ENCODE measurements at regions not wholly inside any gene's neighbourhood (a gene's known extent, or its start where the extent isn't known, plus 50 kb on each side); places are given as distances from the start of the nearest gene placed in this dataset.

- Histone ChIP-seq H3K9me3 (ENCODE audit: control insufficient read depth in 1 of 2, insufficient read depth in 1 of 2, low read depth in 1 of 2, low read length in 2 of 2) (no peaks in the 10 kb centered on the region), H3K4me3 (replicated peaks in 1 of 2; ENCODE audit: low read depth in 1 of 2, low read length in 2 of 2) (no peak overlapping the region), H3K27me3 (ENCODE audit: insufficient read depth, low read length) (0 out of 2 replicates have a peak, but pooled peaks cover 13% of the 10 kb centered on the region), H3K4me1 (ENCODE audit: control insufficient read depth in 1 of 2, insufficient read depth in 2 of 2, low read length in 2 of 2) (no peaks in the 10 kb centered on the region), H3K9ac (ENCODE audit: low read length) (no peak overlapping the region), H3K27ac (ENCODE audit: low read depth, low read length) (no peak overlapping the region), H3K4me2 (ENCODE audit: low read length) (no peak overlapping the region), H2AFZ (ENCODE audit: low read depth, low read length, poor library complexity, severe bottlenecking) (no peak overlapping the region), H3K79me2 (ENCODE audit: insufficient read depth, low read length) (no peaks in the 10 kb centered on the region), H4K20me1 (ENCODE audit: insufficient read depth) (no peaks in the 10 kb centered on the region), H3K9me2 (ENCODE audit: insufficient read depth) (no peaks in the 10 kb centered on the region), H3K36me3 (ENCODE audit: control insufficient read depth in 1 of 2, insufficient read depth in 2 of 2, low read length in 2 of 2) (no peaks in the 10 kb centered on the region)
- intact Hi-C loops (cut with micrococcal nuclease) = no loop called here
- ATAC-seq (no peak), DNase-seq (ENCODE audit: low read depth, low spot score) (no peak)
- ChIA-PET RAD21 (ENCODE audit: low non-redundant PET in 1 of 2, low total read pairs in 2 of 2, uncharacterized antibody in 2 of 2, unreplicated experiment in 2 of 2) (no interaction called here), POLR2A (no interaction called here), CTCF (no interaction called here)
- TF ChIP-seq SRF (IDR thresholded peaks at IDR 0.05; ENCODE audit: low read depth) = no peak
- no peak for TF ChIP-seq RAD21 (IDR thresholded peaks at IDR 0.05; ENCODE audit: low read depth)
- TF ChIP-seq EGR1 (IDR thresholded peaks at IDR 0.05; ENCODE audit: low read depth) = no peak
- TF ChIP-seq YY1 (IDR thresholded peaks at IDR 0.05; ENCODE audit: extremely low read depth, insufficient replicate concordance, low read depth, low read length) = no peak
- TF ChIP-seq EZH2 (IDR thresholded peaks at IDR 0.05) = no peak
- TF ChIP-seq SP1 (IDR thresholded peaks at IDR 0.05; ENCODE audit: low read depth) = no peak
- no peak for TF ChIP-seq CTCF (IDR thresholded peaks at IDR 0.05 in 2 of 3, conservative IDR thresholded peaks at IDR 0.05 in 1 of 3; ENCODE audit: borderline replicate concordance in 1 of 3, insufficient read depth in 1 of 3, low read depth in 2 of 3, low read length in 2 of 3)
- no peak for TF ChIP-seq EZH2phosphoT487 (IDR thresholded peaks at IDR 0.05; ENCODE audit: borderline replicate concordance)
- no peak for TF ChIP-seq CEBPB (IDR thresholded peaks at IDR 0.05; ENCODE audit: low read depth)
- no peak for TF ChIP-seq JUND (IDR thresholded peaks at IDR 0.05)
- no peak for TF ChIP-seq ZBTB33 (IDR thresholded peaks at IDR 0.05; ENCODE audit: extremely low read depth, insufficient replicate concordance, low read length)
- TF ChIP-seq ZFX (IDR thresholded peaks at IDR 0.05) = no peak
- no peak for TF ChIP-seq SIN3A (IDR thresholded peaks at IDR 0.05; ENCODE audit: low read depth)
- no peak for TF ChIP-seq REST (IDR thresholded peaks at IDR 0.05; ENCODE audit: low read depth)
- no peak for TF ChIP-seq ZNF274 (IDR thresholded peaks at IDR 0.05; ENCODE audit: low read depth, low read length)
- no peak for TF ChIP-seq ELF1 (IDR thresholded peaks at IDR 0.05; ENCODE audit: borderline replicate concordance, low read depth)
- TF ChIP-seq FOSL1 (IDR thresholded peaks at IDR 0.05; ENCODE audit: low read depth) = no peak
- TF ChIP-seq POLR2A (IDR thresholded peaks at IDR 0.05; ENCODE audit: borderline replicate concordance, extremely low read depth, insufficient read depth, insufficient read length) = no peak
- TF ChIP-seq TCF7L2 (IDR thresholded peaks at IDR 0.05; ENCODE audit: borderline replicate concordance, extremely low read depth, insufficient read depth, insufficient read length) = no peak
- no peak for TF ChIP-seq MAX (IDR thresholded peaks at IDR 0.05)
- no TSS peak for BruUV-seq (replicated peaks)
Observed at GRCh38 chr11:112558691-112559090, 298.0 kb upstream of the PLET1 start.

Data from HCT116 (cell line).